CD4-positive, alpha-beta T cell treated with Interleukin-1 beta for 1 hour (primary cell): ENCODE measurements at regions not wholly inside any gene's neighbourhood (a gene's known extent, or its start where the extent isn't known, plus 50 kb on each side); places are given as distances from the start of the nearest gene placed in this dataset.
"Not testable (repeated sequence)": the region's sequence is repeated elsewhere in the genome, so short reads cannot be mapped to it uniquely, and the experiment has no call there.

Source experiments
- DNase-seq, 2 donors: peaks; one replicate each; pipeline ENCODE4 v3.0.0-alpha.2; 2020 to 2022

- DNase-seq: no peak
These were observed 57.1 kb downstream of the GRIN2B start for GRCh38 chr12:13924286-13924685.

- no peak for DNase-seq
These were observed 62.5 kb downstream of the GRIN2B start for GRCh38 chr12:13918897-13919296.

- no peak for DNase-seq
These were observed 66.3 kb downstream of the GRIN2B start for GRCh38 chr12:13915096-13915495.

- no peak for DNase-seq
These were observed 68.0 kb downstream of the GRIN2B start for GRCh38 chr12:13913371-13913770.

GRCh38 chr12:13911756-13912554, 69.4 kb downstream of the GRIN2B start:
- DNase-seq: no peak

GRCh38 chr12:13905794-13906193, 75.6 kb downstream of the GRIN2B start:
- DNase-seq: no peak

GRCh38 chr12:13900718-13901117, 80.7 kb downstream of the GRIN2B start:
- DNase-seq: no peak

GRCh38 chr12:13898387-13898786, 83.0 kb downstream of the GRIN2B start:
- DNase-seq: not testable (repeated sequence)

- no peak for DNase-seq
These were observed 83.6 kb downstream of the GRIN2B start for GRCh38 chr12:13897811-13898210.

GRCh38 chr12:13896063-13896626, 85.3 kb downstream of the GRIN2B start:
- DNase-seq: no peak

- no peak for DNase-seq
These were observed 89.5 kb downstream of the GRIN2B start for GRCh38 chr12:13891902-13892301.

GRCh38 chr12:13890943-13891342, 90.5 kb downstream of the GRIN2B start:
- no peak for DNase-seq

- DNase-seq: no peak
These were observed 93.5 kb downstream of the GRIN2B start for GRCh38 chr12:13887779-13888388.

GRCh38 chr12:13882176-13882575, 99.2 kb downstream of the GRIN2B start:
- DNase-seq: no peak

- no peak for DNase-seq
These were observed 100.8 kb downstream of the GRIN2B start for GRCh38 chr12:13880613-13881012.

GRCh38 chr12:13875744-13876143, 105.7 kb downstream of the GRIN2B start:
- DNase-seq: no peak

GRCh38 chr12:13870255-13870654, 111.1 kb downstream of the GRIN2B start:
- no peak for DNase-seq

- peak; percentile 39 to 45 for DNase-seq
These were observed 117.2 kb downstream of the GRIN2B start for GRCh38 chr12:13864081-13864673.

- no peak for DNase-seq
These were observed 123.7 kb downstream of the GRIN2B start for GRCh38 chr12:13857750-13858149.

- no peak for DNase-seq
These were observed 127.9 kb downstream of the GRIN2B start for GRCh38 chr12:13853471-13853870.

GRCh38 chr12:13851828-13852227, 129.6 kb downstream of the GRIN2B start:
- no peak for DNase-seq

GRCh38 chr12:13849456-13849855, 131.9 kb downstream of the GRIN2B start:
- DNase-seq: no peak

GRCh38 chr12:13843841-13844240, 137.6 kb downstream of the GRIN2B start:
- no peak for DNase-seq

- no peak for DNase-seq
These were observed 140.0 kb downstream of the GRIN2B start for GRCh38 chr12:13841358-13841757.
